H1 (cell line): ENCODE measurements at regions not wholly inside any gene's neighbourhood (a gene's known extent, or its start where the extent isn't known, plus 50 kb on each side); places are given as distances from the start of the nearest gene placed in this dataset.
A peak's percentile ranks its signal among the peaks of the same experiment; 100 is the strongest.

ENCODE experiments used
- CTCF ChIA-PET: fragments of 300-600 bp; sonication (Branson Sonifier 250); formaldehyde crosslinking; loops from one replicate; lab custom pipeline; 2021; ENCODE audit not compliant: partially characterized antibody; lab: Charles Lee
- POLR2A ChIA-PET: fragments of 300-600 bp; sonication (Branson Sonifier 250); formaldehyde crosslinking; loops from one replicate; lab custom pipeline; 2021; ENCODE audit warnings: inconsistent platforms; ENCODE audit not compliant: partially characterized antibody; lab: Charles Lee
- DNase-seq, 2 experiments: peaks; one replicate each; pipeline versions ENCODE4 v3.0.0 to v3.0.0-alpha.2; 2010 to 2022; ENCODE audit warnings: low spot score in 2 of 2, low read depth in 1 of 2, mixed read lengths in 1 of 2
- FAIRE-seq: peaks from 2 replicates; lab custom pipeline; 2011; peaks lifted over from hg19 to GRCh38; lab: Jason Lieb, UNC
- H2AFZ ChIP-seq: 2 replicates; pipeline ENCODE4 v1.8.1; 2012; ENCODE audit warnings: low read length, inconsistent platforms
- H2AK5ac ChIP-seq: 2 replicates; pipeline ENCODE4 v1.6.1; 2013; ENCODE audit warnings: low read depth, low read length
- H2BK120ac ChIP-seq: replicated peaks from 2 replicates; pipeline ENCODE3; 2013; ENCODE audit warnings: low read depth, low read length, inconsistent platforms
- H2BK12ac ChIP-seq: 2 replicates; pipeline ENCODE4 v1.6.1; 2013; ENCODE audit warnings: low read depth, low read length
- H2BK15ac ChIP-seq: 2 replicates; pipeline ENCODE4 v1.6.1; 2013; ENCODE audit warnings: low read length
- H2BK20ac ChIP-seq: 2 replicates; pipeline ENCODE4 v1.6.1; 2013; ENCODE audit warnings: low read length
- H2BK5ac ChIP-seq: 2 replicates; pipeline ENCODE4 v1.6.1; 2013; ENCODE audit warnings: low read depth, low read length
- H3K14ac ChIP-seq: 2 replicates; pipeline ENCODE4 v1.6.1; 2013; ENCODE audit warnings: inconsistent platforms; ENCODE audit not compliant: insufficient read length
- H3K18ac ChIP-seq: 2 replicates; pipeline ENCODE4 v1.6.1; 2013; ENCODE audit warnings: low read length; ENCODE audit errors: extremely low read depth
- H3K23ac ChIP-seq: 2 replicates; pipeline ENCODE4 v1.6.1; 2013; ENCODE audit warnings: inconsistent platforms; ENCODE audit not compliant: insufficient read length
- H3K23me2 ChIP-seq: 2 replicates; pipeline ENCODE4 v1.6.1; 2013; ENCODE audit warnings: low read depth, low read length
- H3K27ac ChIP-seq: 2 replicates; pipeline ENCODE4 v1.6.1; 2011; ENCODE audit warnings: low read depth, low read length, inconsistent platforms
- H3K27me3 ChIP-seq, 4 experiments: replicated peaks in 1 of 4; 1 replicate in 1 of 4; 2 replicates in 3 of 4; pipeline versions ENCODE4 v1.6.1 to v1.8.1; 2011 to 2013; ENCODE audit warnings: low read length in 3 of 4, mild to moderate bottlenecking in 3 of 4, inconsistent platforms in 2 of 4, mixed read lengths in 2 of 4, moderate library complexity in 1 of 4; ENCODE audit not compliant: control insufficient read depth in 3 of 4, insufficient read depth in 3 of 4; ENCODE audit errors: extremely low read depth in 1 of 4
- H3K36me3 ChIP-seq, 4 experiments: 2 replicates each; pipeline versions ENCODE4 v1.6.1 to v1.8.1; 2011 to 2013; ENCODE audit warnings: mild to moderate bottlenecking in 4 of 4, low read length in 3 of 4, moderate library complexity in 2 of 4, control low read depth in 1 of 4, inconsistent platforms in 1 of 4; ENCODE audit not compliant: insufficient read depth in 4 of 4, control insufficient read depth in 2 of 4
- H3K4ac ChIP-seq: replicated peaks from 2 replicates; pipeline ENCODE3; 2013; ENCODE audit warnings: low read length, low read depth, mixed read lengths, inconsistent platforms; ENCODE audit not compliant: insufficient read length
- H3K4me1 ChIP-seq, 4 experiments: replicated peaks in 1 of 4; 1 replicate in 1 of 4; 2 replicates in 3 of 4; pipeline versions ENCODE4 v1.6.1 to v1.8.1; 2011 to 2013; ENCODE audit warnings: low read length in 3 of 4, inconsistent platforms in 2 of 4, mixed read lengths in 1 of 4; ENCODE audit not compliant: insufficient read depth in 4 of 4, control insufficient read depth in 3 of 4
- H3K4me2 ChIP-seq, 2 experiments: 2 replicates each; pipeline versions ENCODE4 v1.6.1 to v1.8.1; 2011 to 2013; ENCODE audit warnings: low read depth in 2 of 2, low read length in 2 of 2, control low read depth in 1 of 2, inconsistent platforms in 1 of 2, mild to moderate bottlenecking in 1 of 2; ENCODE audit not compliant: insufficient read depth in 1 of 2
- H3K4me3 ChIP-seq, 4 experiments: fragments of 200-600, 300-600 bp in 1 of 4; sonication (generic), shearing (Covaris generic), sonication (Bioruptor Twin) in 1 of 4; 2 replicates each; pipeline versions ENCODE4 v1.5.1 to v1.8.1; 2011 to 2016; ENCODE audit warnings: low read length in 4 of 4, low read depth in 3 of 4, control low read depth in 2 of 4, inconsistent platforms in 2 of 4, mild to moderate bottlenecking in 2 of 4, mixed read lengths in 1 of 4, moderate library complexity in 1 of 4; ENCODE audit not compliant: insufficient read depth in 2 of 4; ENCODE audit errors: extremely low read depth in 1 of 4
- H3K56ac ChIP-seq: replicated peaks from 2 replicates; pipeline ENCODE3; 2013; ENCODE audit warnings: low read depth, mild to moderate bottlenecking, mixed read lengths, low read length, inconsistent platforms; ENCODE audit not compliant: insufficient read length
- H3K79me1 ChIP-seq: 2 replicates; pipeline ENCODE4 v1.6.1; 2013; ENCODE audit warnings: low read depth, low read length, control low read depth
- H3K79me2 ChIP-seq, 2 experiments: 2 replicates each; pipeline versions ENCODE4 v1.6.1 to v1.8.1; 2012 to 2013; ENCODE audit warnings: low read length in 2 of 2, mild to moderate bottlenecking in 2 of 2, inconsistent platforms in 1 of 2; ENCODE audit not compliant: insufficient read depth in 2 of 2, control insufficient read depth in 1 of 2
- H3K9ac ChIP-seq, 4 experiments: replicated peaks in 1 of 4; 1 replicate in 1 of 4; 2 replicates in 3 of 4; pipeline versions ENCODE4 v1.6.1 to v1.8.1; 2011 to 2013; ENCODE audit warnings: low read depth in 3 of 4, low read length in 3 of 4, control low read depth in 2 of 4, mild to moderate bottlenecking in 2 of 4, moderate library complexity in 2 of 4, inconsistent platforms in 1 of 4; ENCODE audit errors: extremely low read depth in 1 of 4
- H3K9me3 ChIP-seq, 2 experiments: 2 replicates each; pipeline versions ENCODE4 v1.6.1 to v1.8.1; 2012 to 2013; ENCODE audit warnings: mild to moderate bottlenecking in 2 of 2, moderate library complexity in 2 of 2, control low read depth in 1 of 2, inconsistent platforms in 1 of 2, low read depth in 1 of 2, low read length in 1 of 2, mixed read lengths in 1 of 2; ENCODE audit not compliant: insufficient read depth in 2 of 2
- H4K20me1 ChIP-seq, 2 experiments: replicated peaks in 1 of 2; 2 replicates each; pipeline versions ENCODE3 to v1.8.1; 2011 to 2013; ENCODE audit warnings: inconsistent platforms in 2 of 2, low read length in 2 of 2, mild to moderate bottlenecking in 1 of 2; ENCODE audit not compliant: insufficient read depth in 2 of 2, control insufficient read depth in 1 of 2
- H4K5ac ChIP-seq: 2 replicates; pipeline ENCODE4 v1.6.1; 2013; ENCODE audit warnings: low read length, low read depth, mixed read lengths, inconsistent platforms; ENCODE audit not compliant: insufficient read length
- H4K8ac ChIP-seq: 2 replicates; pipeline ENCODE4 v1.8.0; 2013; ENCODE audit warnings: mild to moderate bottlenecking, moderate library complexity, low read length, inconsistent platforms; ENCODE audit not compliant: insufficient read depth; ENCODE audit errors: extremely low read depth
- H4K91ac ChIP-seq: replicated peaks from 2 replicates; pipeline ENCODE3; 2013; ENCODE audit warnings: low read length, mixed read lengths, inconsistent platforms; ENCODE audit not compliant: insufficient read length
- BACH1 ChIP-seq: IDR thresholded peaks from 2 replicates; pipeline ENCODE4 v1.6.1; 2012; ENCODE audit warnings: low read length, improper control_type of control experiment
- BCL11A ChIP-seq, 2 experiments: IDR thresholded peaks; one replicate each; pipeline ENCODE4 v1.6.1; 2011; ENCODE audit warnings: low read depth in 2 of 2, low read length in 2 of 2, mild to moderate bottlenecking in 2 of 2
- GABPA ChIP-seq: IDR thresholded peaks from 2 replicates; pipeline ENCODE4 v1.6.1; 2011; ENCODE audit warnings: mild to moderate bottlenecking, low read length, moderate library complexity, borderline replicate concordance; ENCODE audit not compliant: insufficient read depth
- KDM1A ChIP-seq: fragments of 200-600, 300-600 bp; sonication (generic); IDR thresholded peaks from 2 replicates; pipeline ENCODE4 v1.7.1; 2016; ENCODE audit warnings: mild to moderate bottlenecking, low read length, borderline replicate concordance
- KDM4A ChIP-seq: IDR thresholded peaks from one replicate; pipeline ENCODE4 v1.7.1; 2012; ENCODE audit warnings: low read depth, mild to moderate bottlenecking, moderate library complexity, low read length, inconsistent platforms; ENCODE audit not compliant: severe bottlenecking
- NANOG ChIP-seq: IDR thresholded peaks from 2 replicates; pipeline ENCODE4 v1.6.1; 2011; ENCODE audit warnings: low read length, low read depth, mild to moderate bottlenecking, inconsistent platforms; ENCODE audit not compliant: insufficient read depth, poor library complexity, severe bottlenecking
- PHF8 ChIP-seq: fragments of 200-600 bp; sonication (generic); conservative IDR thresholded peaks from 2 replicates; pipeline ENCODE4 v1.7.1; 2012; ENCODE audit warnings: low read depth, mild to moderate bottlenecking, inconsistent platforms, low read length, moderate library complexity
- POU5F1 ChIP-seq: IDR thresholded peaks from 2 replicates; pipeline ENCODE4 v1.6.1; 2011; ENCODE audit warnings: low read depth, mild to moderate bottlenecking, low read length, moderate library complexity
- SAP30 ChIP-seq: fragments of 300-600 bp; sonication (generic); IDR thresholded peaks from 2 replicates; pipeline ENCODE4 v1.7.1; 2012; ENCODE audit warnings: low read length, moderate library complexity, mild to moderate bottlenecking, inconsistent platforms; ENCODE audit not compliant: insufficient read depth, insufficient replicate concordance
- SIRT6 ChIP-seq: IDR thresholded peaks from one replicate; pipeline ENCODE4 v1.7.1; 2012; ENCODE audit warnings: low read length, inconsistent platforms
- WGBS, 2 experiments: shearing (Covaris generic) in 1 of 2; methylation state at CpG; one replicate each; pipeline versions ENCODE4 v1.1.6 to v1.1.7; 2013 to 2015; ENCODE audit warnings: low lambda C conversion rate in 2 of 2, mixed read lengths in 2 of 2, inconsistent platforms in 1 of 2, low coverage in 1 of 2, missing lambda C conversion rate in 1 of 2; ENCODE audit not compliant: insufficient replicate concordance in 2 of 2, insufficient coverage in 1 of 2, insufficient read length in 1 of 2; ENCODE audit errors: extremely low coverage in 1 of 2, missing lambda C conversion rate in 1 of 2; 5-methylcytosine and 5-hydroxymethylcytosine counted together
- TF ChIP-seq, protein P1 (sequence below): IDR thresholded peaks from 2 replicates; pipeline ENCODE4 v1.6.1; 2012; ENCODE audit warnings: inconsistent platforms
- TF ChIP-seq, protein P2 (sequence below): IDR thresholded peaks from 2 replicates; pipeline ENCODE4 v1.6.1; 2011; ENCODE audit warnings: low read depth, mild to moderate bottlenecking, low read length; ENCODE audit not compliant: insufficient read depth

DNA sequence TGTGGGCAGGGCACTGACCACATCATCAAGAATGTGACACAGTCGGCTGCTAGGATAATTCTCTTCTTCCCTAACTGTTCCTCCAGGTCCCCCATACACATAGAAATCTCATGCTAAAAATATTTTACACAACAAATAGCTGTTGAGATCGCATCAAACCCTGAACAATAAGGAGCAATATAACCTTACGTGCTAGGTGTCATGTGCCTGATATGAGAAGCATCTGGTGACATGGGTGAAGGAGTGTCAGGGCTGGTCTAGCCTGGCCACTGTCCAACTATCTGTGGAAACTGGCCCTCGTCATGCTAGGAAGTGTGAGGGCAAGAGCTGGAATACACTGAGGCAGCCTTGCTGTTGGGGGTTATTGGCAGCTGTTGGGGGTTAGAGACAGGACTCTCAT lies 167.3 kb upstream of the PGRMC2 start:
- ChIA-PET CTCF (interaction anchor here (0.5 to 3.1 kb wide), 44 partner anchors 9 to 715 kb away, joined by 3 to 21 read pairs (median 4); partner anchors contain the start of gene PGRMC2), POLR2A (interaction anchor here (1.3 kb wide), 1 partner anchor 74 kb away, joined by 3 read pairs; no protein-coding TSS in a partner anchor)
- TF ChIP-seq KDM4A (no peak), SAP30 (no peak), KDM1A (no peak), PHF8 (no peak), GABPA (no peak), BCL11A (IDR thresholded peaks at IDR 0.05; ENCODE audit: low read depth in 2 of 2, low read length in 2 of 2) (no peak), NANOG (no peak), BACH1 (no peak), SIRT6 (no peak), POU5F1 (no peak)
- TF ChIP-seq, protein P1, sequence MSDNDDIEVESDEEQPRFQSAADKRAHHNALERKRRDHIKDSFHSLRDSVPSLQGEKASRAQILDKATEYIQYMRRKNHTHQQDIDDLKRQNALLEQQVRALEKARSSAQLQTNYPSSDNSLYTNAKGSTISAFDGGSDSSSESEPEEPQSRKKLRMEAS: no peak
- TF ChIP-seq, protein P2, sequence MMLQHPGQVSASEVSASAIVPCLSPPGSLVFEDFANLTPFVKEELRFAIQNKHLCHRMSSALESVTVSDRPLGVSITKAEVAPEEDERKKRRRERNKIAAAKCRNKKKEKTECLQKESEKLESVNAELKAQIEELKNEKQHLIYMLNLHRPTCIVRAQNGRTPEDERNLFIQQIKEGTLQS: no peak

More for the DNA sequence above, 167.3 kb upstream of the PGRMC2 start:
- Histone ChIP-seq H3K23ac (no peak overlapping the region), H4K5ac (no peak overlapping the region), H4K8ac (no peak overlapping the region), H4K20me1 (no peaks in the 10 kb centered on the region), H3K9me3 (no peaks in the 10 kb centered on the region), H3K18ac (no peak overlapping the region), H3K27ac (no peak overlapping the region), H2BK15ac (no peak overlapping the region), H3K23me2 (no peaks in the 10 kb centered on the region; the same call in 1 of the 2 replicates), H3K4me1 (no peaks in the 10 kb centered on the region), H2AK5ac (0 out of 2 replicates have a peak overlapping the region, but pooled peaks have one; percentile 65), H3K4ac (no peak overlapping the region), H3K56ac (no peak overlapping the region), H3K14ac (no peak overlapping the region), H2BK12ac (peak overlapping the region; percentile 61; the same call in 1 of the 2 replicates), H4K91ac (no peak overlapping the region), H3K4me3 (no peak overlapping the region), H2BK20ac (no peak overlapping the region), H3K9ac (no peak overlapping the region), H2BK120ac (no peak overlapping the region), H2BK5ac (no peak overlapping the region), H3K79me1 (no peaks in the 10 kb centered on the region), H3K27me3 (no peaks in the 10 kb centered on the region), H3K36me3 (no peaks in the 10 kb centered on the region), H3K4me2 (no peak overlapping the region), H3K79me2 (no peaks in the 10 kb centered on the region), H2AFZ (no peak overlapping the region)
- no peak for FAIRE-seq
- WGBS, 2 experiments: 92% methylated on average over 4 of the region's 4 CpGs; no CpG with 5 or more reads in 1 of the 2 experiments
- DNase-seq: no peak
